ENCODE measurements at regions not wholly inside any gene's neighbourhood (a gene's known extent, or its start where the extent isn't known, plus 50 kb on each side); places are given as distances from the start of the nearest gene placed in this dataset.
"Not testable (repeated sequence)": the region's sequence is repeated elsewhere in the genome, so short reads cannot be mapped to it uniquely, and the experiment has no call there.

DNA sequence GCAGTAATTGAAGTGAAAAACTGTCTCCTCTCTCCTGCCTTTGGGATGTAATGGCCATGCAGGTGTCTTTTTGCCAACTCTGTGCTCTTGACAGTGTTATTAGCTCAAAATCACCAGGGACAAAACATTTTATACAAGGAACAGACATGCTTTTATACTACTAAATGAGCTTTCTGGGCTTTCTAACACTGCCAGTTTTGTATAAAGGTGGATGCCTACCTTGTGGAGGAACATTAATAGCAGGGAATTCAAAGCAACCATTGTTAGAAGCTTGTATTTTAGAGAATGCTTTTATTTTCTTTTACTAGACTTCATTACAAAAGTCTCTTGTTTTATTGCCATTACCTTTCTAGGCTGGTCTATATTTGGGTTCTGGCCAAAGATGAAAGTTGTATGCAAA, 54.7 kb upstream of the ARSJ start:
- DNase-seq (ENCODE audit: low spot score), result no peak

DNA sequence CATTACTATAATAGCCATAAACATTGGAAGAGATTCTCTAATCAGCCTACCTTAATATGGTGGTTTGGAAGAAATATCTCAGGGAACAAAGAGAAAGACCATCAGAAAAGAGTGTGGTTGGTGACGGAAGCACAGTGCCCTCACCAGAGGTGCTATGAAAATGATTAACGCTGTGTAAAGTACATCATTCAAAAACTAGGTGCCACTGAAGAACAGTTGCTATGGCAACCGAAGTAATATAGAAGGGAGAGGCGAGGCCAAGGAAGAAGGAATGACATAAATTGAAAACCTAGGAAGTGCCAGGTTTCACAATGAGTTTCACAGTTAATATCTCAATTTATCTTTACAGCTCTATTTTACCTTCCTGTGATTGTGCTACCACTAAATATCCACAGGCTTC, 57.0 kb upstream of the ARSJ start:
- DNase-seq (ENCODE audit: low spot score), result peak; percentile 24

DNA sequence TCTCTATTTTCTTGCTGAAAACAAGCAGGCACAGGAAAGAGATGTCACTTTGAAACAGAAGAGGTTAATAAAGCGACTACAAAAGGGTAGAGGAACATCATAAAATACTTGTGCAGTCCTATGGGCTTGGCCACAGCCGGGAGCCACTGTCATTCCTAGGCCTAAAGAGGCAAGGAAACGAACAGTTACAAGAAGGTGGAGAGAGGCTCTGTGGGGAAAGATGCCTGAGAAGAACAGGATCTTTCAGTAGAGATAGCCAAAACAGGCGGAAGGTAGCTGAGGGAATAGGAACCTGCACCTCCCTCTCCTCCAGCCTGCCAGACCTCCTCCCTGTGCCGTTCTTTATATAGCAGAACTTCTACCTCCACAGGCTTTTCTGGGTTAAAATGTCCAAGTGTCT, 57.4 kb upstream of the ARSJ start:
- DNase-seq (ENCODE audit: low spot score), result peak; percentile 46

DNA sequence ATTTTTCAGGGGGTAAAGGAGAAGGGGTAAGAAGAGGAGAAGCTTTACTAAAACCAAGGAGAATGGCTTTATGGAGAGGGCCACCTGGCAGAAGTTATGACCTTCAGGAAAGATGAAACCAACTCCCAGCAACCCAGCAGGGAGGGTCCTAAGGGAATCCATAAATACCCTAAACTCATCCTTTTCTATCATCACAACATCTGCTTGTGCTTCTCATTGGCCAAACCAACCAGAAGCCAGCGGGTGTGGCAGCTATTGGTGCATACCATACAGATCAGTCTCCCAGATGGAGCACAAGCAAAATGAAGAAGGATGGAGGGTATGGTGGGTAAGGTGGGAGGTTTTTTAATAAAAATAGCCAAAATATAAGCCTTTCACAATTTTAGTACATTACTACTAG, 58.5 kb upstream of the ARSJ start:
- DNase-seq (ENCODE audit: low spot score), result no peak

DNA sequence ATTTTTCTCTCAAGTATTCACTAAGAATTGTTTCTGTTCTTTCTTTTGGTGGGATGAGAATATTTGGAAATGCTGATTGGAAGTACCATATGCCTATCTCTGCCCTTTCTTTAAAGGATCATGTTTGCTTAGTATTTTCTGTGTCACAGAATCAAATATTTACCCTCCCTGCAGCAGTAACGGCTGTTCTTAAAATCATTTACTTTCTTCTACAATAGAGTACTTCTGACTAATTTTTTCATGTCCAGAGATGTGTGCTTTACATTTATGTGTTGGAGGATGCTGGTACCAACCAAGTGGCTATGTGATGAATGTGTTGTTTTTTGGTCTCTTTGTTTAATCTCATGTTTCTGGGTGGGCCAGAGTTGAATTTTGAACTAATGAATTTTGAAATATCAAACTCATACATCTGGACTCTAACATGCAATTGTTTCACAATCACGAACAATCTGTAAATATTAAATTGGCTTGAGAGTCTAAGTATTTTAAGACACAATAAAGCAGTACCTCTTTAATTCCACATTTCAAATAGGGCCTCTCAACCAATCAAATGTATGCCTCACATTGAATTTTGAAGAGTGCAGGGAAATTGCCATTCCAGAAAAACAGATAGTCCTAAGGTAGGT, 59.4 kb upstream of the ARSJ start:
- DNase-seq (ENCODE audit: low spot score), result no peak

DNA sequence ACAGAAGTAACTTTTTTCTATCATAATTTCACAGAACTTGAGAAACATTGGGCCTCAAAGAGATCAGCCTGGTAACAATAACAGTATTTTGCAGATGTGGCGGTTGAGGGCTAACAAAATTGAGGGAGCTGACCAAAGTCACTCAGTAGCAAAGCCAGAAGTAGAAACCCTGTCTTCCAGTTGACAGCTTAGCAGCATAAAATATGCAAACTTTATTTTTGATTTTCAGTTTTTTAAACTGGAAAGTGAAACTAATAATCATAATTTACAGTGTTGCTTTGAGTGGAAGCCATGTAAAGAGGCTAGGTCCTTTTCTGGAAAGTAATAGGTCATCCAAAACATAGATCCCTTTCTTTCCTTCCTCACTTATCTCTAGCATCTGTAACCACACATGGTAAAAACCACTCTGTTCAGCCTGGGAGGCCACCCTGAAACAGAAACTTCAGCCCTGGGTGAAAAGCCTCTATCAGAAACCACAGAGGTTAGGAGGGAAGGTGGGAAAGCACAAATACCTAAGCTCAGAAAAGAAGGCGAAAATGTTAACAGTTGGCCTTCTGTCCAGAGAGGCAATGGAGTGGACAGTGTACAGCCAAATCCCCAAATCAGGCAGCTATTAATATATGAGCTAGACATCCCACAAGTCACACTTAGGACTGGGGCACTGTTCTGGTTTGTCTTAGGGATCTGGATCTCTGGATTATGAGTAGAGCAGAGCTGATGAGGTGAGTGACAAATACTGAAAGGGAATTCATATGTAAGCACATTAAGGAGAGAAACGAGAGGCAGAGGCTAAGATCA, 61.1 kb upstream of the ARSJ start:
- DNase-seq (ENCODE audit: low spot score), result peak; percentile 48

DNA sequence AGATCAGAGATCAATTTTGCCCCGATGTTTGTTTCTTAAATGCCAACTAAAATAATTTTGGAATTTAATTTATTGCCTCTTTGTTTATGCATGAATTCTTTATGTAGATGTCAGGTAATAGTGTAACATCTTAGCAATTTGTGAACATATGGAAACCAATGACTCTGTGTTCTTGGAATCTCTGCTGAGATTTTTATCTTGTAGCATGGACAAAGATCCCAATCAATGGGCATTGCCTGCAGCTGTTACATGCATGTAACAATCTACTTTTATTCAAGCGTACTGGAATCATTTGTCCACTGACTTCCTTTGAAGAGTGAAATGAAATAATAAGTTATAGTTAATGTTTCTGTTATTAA, 61.6 kb upstream of the ARSJ start:
- no peak for DNase-seq (ENCODE audit: low spot score)

DNA sequence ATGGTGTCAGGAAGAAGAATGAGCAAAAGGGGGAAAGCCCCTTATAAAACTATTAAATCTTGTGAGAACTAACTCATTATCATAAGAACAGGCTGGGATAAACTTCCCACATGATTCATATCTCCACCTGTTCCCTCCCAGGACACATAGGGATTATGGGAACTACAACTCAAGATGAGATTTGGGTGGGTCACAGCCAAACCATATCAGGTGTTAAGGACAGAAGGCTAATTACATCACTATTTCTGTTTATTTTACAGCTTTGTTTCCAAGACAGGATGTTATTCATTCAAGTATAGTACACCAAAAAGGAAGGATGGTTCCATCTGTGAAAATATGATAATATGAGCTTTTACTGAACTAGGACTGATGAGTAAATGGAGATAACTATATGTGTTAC, 63.7 kb upstream of the ARSJ start:
- DNase-seq (ENCODE audit: low spot score), result peak; percentile 12

DNA sequence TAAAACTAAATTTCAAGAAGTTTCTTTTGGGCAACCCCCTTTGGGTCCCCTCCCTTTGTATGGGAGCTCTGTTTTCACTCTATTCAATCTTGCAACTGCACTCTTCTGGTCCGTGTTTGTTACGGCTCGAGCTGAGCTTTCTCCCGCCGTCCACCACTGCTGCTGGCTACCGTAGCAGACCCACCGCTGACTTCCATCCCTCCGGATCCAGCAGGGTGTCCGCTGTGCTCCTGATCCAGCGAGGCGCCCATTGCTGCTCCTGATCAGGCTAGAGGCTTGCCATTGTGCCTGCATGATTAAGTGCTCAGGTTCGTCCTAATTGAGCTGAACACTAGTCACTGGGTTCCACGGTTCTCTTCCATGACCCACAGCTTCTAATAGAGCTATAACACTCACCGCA, 64.9 kb upstream of the ARSJ start:
- not testable (repeated sequence) for DNase-seq (ENCODE audit: low spot score)

DNA sequence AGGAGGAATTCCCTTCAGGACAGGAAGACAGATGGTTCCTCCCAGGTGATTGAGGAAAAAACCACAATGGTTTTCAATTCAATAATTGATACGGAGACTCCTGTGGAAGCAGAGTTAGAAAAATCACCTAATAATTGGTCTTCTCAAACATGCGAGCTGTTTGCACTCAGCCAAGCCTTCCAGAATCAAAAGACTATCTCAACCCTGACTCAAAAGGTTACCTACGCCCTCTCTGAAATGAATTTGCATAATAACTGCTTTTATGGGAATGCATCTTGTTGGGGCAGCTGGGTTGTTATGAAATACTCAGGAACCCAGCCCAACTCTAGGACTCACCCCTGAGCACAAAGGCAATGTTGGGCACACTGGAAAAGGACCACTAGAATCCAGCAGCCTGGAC, 66.9 kb upstream of the ARSJ start:
- DNase-seq (ENCODE audit: low spot score), result no peak

DNA sequence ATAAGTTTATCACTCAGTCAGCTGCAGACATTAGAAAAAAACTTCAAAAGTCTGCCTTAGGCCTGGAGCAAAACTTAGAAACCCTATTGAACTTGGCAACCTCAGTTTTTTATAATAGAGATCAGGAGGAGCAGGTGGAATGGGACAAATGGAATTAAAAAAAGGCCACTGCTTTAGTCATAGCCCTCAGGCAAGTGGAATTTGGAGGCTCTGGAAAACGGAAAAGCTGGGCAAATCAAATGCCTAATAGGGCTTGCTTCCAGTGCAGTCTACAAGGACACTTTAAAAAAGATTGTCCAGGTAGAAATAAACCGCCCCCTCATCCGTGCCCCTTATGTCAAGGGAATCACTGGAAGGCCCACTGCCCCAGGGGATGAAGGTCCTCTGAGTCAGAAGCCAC, 68.7 kb upstream of the ARSJ start:
- DNase-seq (ENCODE audit: low spot score), result not testable (repeated sequence)

DNA sequence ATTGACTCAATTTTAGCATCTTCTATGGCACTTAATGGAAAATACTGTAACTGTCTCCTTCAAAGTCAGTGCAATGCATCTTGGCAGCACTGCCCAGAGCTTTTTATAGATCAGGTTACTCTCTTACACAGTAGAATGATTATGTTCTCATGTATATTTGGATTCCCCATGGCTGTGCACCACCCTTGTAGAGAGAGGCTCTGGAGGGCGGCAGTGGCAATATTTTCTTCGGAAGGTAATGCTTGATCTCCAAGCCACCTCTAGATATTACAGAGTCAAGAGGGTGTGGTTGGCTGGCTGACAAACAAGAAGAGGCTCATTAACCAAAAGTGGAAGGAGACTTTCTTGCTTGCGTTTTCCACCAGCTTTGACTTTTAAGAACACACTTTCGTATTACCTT, 72.8 kb upstream of the ARSJ start:
- DNase-seq (ENCODE audit: low spot score), result no peak

DNA sequence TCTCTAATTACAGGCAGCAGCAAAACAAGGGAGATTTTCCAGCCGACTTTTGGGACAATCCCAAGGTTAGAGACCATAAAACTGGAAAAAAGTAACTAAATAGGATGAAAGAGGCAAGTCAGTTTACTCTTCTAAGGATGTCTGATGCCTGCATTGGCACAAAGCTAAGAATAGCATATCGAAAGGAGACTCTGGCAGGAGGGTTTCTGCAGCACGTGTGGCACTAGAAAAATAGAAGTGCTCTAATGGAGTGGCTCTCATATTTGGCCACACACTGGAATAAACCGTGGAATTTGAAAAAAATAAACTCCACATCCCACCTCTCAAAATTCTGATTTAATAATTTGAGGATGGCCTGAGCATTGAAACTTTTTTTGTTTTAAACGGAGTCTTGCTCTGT, 77.2 kb upstream of the ARSJ start:
- no peak for DNase-seq (ENCODE audit: low spot score)

DNA sequence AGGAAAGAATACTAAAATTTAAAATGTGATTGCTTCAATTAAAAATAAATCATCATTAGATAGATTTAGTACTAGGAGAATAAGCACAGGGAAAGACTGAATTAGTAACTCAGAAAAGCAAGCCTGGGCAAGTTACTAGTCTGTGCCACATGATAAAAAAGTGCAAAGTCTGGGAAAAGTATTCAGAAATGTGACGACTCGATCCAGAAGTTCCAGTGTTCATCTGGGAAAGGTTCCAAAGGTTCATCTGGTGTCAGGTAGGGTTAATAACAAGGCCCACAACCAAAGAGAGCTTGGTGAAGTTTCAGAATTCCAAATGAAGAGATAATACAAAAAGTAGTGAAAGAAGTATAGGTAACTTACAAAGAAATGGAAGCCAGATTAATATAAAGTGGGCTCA, 78.3 kb upstream of the ARSJ start:
- no peak for DNase-seq (ENCODE audit: low spot score)

DNA sequence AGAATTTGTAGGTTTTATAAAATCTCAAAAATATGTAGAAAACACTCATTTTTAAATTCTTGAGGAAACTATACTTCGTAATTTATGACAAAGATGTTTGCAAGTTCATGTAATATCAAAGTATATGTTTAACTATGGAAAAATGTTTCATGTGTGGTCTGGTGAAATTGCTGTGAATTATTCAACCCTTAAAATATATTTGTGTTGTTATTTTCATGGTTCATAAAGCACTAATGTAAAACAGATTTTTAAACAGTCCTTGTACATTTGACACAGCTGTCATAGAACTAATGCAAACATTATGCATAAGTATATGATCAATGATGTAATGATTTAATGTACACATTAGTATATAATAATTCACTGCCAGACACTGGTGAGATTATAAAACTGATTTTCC, 83.1 kb upstream of the ARSJ start:
- no peak for DNase-seq (ENCODE audit: low spot score)

DNA sequence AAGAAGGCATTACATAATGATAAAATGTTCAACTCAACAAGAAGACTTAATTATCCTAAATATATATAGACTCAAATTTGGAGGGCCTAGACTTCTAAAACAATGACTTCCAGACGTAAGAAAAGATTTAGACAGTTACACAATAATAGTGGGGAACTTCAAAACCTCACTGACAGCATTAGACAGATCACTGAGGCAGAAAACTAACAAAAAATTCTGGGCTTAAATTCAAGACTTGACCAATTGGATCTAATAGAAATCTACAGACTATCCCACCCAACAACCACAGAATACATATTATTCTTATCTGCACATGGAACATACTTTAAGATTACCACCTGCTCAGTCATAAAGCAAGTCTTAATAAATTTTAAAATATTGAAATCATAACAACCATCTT, 93.3 kb upstream of the ARSJ start:
- DNase-seq (ENCODE audit: low spot score), result no peak

DNA sequence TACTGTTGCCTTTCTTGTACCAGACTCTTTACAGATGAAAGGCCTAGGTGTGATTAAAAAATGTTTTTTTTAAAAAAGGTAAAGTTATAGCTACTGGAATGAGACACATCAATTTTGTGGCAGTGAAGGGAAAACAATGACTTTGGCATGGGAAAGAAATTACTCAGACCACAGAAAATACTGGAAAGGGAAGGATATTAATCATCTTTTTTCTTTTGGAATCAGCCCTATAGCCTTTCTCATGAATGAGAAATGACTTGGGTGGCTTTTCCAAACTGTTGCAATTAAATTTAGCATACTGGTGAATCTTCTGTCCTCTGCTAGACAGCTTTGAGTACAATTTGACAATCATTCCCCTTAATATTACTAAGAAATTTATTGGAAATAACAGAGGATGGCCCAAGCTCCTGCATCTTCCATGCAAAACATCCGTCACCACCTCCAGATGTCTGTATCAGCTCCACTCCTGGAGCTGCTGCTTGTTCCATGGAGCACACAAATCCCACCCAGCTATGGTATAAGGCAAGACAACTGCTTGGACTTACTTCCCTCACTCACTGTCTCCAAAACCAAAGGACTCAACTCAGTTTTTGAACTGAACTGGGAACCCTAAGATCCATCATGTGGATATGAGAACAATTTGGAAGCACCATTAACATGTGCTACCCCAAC, 97.6 kb upstream of the ARSJ start:
- DNase-seq (ENCODE audit: low spot score), result no peak

DNA sequence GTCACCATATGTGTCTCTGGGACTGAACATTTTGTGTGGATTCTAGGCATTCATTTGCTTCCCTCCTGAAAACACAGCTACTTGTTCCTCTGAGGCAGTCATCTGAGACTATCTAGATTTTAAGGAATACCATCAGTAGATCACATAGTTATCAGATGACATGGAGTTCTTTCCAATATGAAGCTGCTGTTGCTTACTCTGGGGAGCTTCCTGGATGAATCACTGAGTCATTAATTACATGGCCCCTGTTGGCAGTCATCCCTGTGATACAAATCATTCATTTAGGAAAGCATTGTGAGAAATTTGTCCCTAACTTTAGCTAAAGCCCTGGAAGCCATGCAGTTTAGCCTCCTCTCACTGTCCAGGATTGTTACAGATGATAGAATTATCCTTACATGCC, 98.2 kb upstream of the ARSJ start:
- no peak for DNase-seq (ENCODE audit: low spot score)

DNA sequence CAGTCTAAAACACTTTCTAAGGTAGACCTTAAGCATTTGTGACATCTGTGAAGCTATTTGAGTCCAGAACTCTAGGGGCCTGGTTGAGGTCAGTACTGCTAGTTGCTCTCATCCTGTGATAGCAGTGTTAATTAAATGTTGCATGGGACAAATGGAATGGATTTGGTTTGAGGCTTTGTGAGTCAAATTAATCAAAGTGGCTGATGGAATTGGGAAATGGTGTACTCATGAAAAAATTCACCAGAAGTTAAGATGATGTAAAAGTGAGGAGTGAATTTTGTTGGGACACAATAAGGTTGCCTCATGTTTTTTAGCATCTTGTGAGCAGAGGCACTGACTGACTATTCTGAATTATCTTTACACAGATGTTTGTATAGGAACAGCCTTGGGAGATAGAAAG, 99.2 kb upstream of the ARSJ start:
- DNase-seq (ENCODE audit: low spot score), result no peak

DNA sequence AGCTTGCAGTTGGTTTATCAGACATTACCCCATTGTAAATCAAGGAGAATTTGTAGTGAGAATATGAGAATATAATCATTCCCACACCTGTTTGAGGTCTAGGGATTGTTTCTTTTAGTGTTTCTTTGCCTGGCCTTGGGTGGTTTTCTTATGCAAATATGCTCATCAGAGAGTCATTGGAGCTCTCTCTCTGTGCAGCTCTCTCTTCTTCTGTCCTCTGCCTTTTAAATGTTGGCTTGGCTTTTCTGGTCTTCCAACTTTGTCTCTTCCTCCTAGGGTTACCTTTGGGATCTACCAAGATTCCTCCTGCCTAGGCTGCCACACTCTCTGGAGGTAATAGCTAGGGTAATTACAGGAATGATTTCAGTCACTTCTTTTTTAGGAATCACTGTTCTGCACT, 102.3 kb upstream of the ARSJ start:
- no peak for DNase-seq (ENCODE audit: low spot score)

DNA sequence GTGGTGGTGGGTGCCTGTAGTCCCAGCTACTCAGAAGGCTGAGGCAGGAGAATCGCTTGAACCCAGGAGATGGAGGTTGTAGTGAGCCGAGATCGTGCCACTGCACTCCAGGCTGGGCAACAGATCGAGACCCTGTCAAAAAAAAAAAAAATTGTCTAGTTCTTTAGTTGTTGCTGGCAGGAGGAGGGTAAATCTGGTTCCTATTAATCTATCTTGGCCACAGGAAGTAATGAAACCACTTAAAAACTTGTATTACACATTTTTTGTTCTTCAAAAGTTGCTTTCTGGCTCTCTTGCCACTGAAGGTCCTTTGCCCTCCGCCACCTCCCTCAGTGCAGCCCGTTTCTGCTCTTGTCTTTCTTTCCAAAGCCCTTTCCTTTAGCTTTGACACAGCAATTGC, 102.9 kb upstream of the ARSJ start:
- DNase-seq (ENCODE audit: low spot score), result no peak

DNA sequence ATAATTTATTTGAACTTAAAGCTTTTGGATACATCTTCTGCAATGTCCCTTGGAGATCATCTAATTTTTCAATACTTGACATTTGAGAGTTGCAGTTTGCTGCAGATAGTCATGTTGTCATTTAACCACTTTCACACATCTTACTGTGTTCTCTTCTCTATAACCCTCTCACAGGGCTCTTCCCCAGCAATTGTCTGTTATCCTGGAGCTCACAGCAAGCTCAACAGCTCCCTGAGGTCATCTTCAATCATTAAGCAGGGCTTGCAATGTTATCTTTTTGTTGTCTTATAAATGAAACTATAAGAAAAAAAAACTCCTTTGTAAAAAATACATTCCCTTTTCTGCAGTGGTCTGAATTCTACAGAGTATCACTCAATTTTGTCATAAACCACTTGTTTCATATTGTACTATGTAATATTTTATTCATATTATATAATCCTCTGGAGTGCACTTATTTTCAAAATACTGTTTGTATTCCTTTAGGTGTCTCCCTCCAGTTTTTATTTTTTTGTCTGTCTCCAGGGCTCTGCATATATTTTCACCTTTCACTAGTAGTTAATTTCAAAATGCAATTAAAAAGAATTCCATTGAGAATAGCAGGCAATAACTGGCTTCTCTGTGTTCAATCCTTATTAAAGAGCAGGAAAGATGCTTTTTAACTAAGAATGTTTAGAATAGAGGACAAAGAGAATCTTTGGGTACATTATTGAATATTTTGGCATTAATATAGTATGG, 106.3 kb upstream of the ARSJ start:
- DNase-seq (ENCODE audit: low spot score), result peak; percentile 23
